OCI-LY7 (cell line): ENCODE measurements at regions not wholly inside any gene's neighbourhood (a gene's known extent, or its start where the extent isn't known, plus 50 kb on each side); places are given as distances from the start of the nearest gene placed in this dataset.

ENCODE experiments used
- CTCF ChIP-seq: fragments of 200-600 bp; sonication (generic); conservative IDR thresholded peaks from 2 replicates; pipeline ENCODE4 v1.5.1; 2014; ENCODE audit warnings: mild to moderate bottlenecking, antibody characterized with exemption, low read length, moderate library complexity, mixed read lengths
- EZH2phosphoT487 ChIP-seq: fragments of 200-600 bp; sonication (generic); IDR thresholded peaks from 2 replicates; pipeline ENCODE4 v1.6.1; 2018; ENCODE audit warnings: low read depth, borderline replicate concordance, mild to moderate bottlenecking, mixed run types, antibody characterized with exemption, low read length, moderate library complexity, mixed read lengths

GRCh38 chr2:150023044-150023443, 435.5 kb upstream of the MMADHC start:
- TF ChIP-seq CTCF = no peak
- TF ChIP-seq EZH2phosphoT487 = no peak
